ENCODE measurements at regions not wholly inside any gene's neighbourhood (a gene's known extent, or its start where the extent isn't known, plus 50 kb on each side); places are given as distances from the start of the nearest gene placed in this dataset.

DNA sequence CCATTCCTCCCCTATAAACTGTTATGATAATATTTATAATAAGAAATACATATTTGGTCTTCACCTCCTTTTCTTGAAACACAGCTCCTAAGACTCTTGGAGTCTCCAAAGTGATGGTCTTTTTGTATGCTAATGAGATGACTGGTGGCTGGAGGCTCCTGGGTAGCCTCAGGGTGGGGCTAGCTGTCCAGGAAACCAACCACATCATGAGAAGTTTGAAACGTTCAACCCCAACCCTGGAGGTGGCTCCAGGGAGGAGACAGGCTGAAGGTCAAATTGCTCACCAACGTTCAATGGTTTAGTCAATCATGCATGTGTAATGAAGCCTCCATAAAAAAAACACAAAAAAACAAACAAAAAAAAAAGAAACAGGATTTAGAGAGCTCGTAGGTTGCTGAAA is 298.7 kb upstream of the MGAT5 start:
- ChIA-PET POLR2A (ENCODE audit: low non-redundant PET) (no interaction called here), CTCF (interaction anchor here (0.7 kb wide), 1 partner anchor 1319 kb away, joined by 3 read pairs; no protein-coding TSS in a partner anchor)
- intact Hi-C loops (cut with micrococcal nuclease; ENCODE audit: unreplicated experiment) = no loop called here
- Histone ChIP-seq H3K4me3 (ENCODE audit: low read depth, low read length, poor library complexity, severe bottlenecking) (no peak overlapping the region), H3K36me3 (ENCODE audit: insufficient read depth, low read length, poor library complexity, severe bottlenecking) (no peaks in the 10 kb centered on the region), H3K27me3 (replicated peaks; ENCODE audit: insufficient read depth, low read depth, low read length, poor library complexity) (peaks cover 28% of the 10 kb centered on the region), H3K27ac (ENCODE audit: low read depth, low read length, poor library complexity, severe bottlenecking) (no peak overlapping the region), H3K4me1 (ENCODE audit: insufficient read depth, low read length, poor library complexity, severe bottlenecking) (no peaks in the 10 kb centered on the region), H3K9me3 (ENCODE audit: low read depth, low read length, poor library complexity, severe bottlenecking) (no peaks in the 10 kb centered on the region)
- no peak for TF ChIP-seq EZH2 (IDR thresholded peaks at IDR 0.05; ENCODE audit: borderline replicate concordance, low read depth, low read length, poor library complexity, severe bottlenecking)
- TF ChIP-seq, protein P1, sequence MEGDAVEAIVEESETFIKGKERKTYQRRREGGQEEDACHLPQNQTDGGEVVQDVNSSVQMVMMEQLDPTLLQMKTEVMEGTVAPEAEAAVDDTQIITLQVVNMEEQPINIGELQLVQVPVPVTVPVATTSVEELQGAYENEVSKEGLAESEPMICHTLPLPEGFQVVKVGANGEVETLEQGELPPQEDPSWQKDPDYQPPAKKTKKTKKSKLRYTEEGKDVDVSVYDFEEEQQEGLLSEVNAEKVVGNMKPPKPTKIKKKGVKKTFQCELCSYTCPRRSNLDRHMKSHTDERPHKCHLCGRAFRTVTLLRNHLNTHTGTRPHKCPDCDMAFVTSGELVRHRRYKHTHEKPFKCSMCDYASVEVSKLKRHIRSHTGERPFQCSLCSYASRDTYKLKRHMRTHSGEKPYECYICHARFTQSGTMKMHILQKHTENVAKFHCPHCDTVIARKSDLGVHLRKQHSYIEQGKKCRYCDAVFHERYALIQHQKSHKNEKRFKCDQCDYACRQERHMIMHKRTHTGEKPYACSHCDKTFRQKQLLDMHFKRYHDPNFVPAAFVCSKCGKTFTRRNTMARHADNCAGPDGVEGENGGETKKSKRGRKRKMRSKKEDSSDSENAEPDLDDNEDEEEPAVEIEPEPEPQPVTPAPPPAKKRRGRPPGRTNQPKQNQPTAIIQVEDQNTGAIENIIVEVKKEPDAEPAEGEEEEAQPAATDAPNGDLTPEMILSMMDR (conservative IDR thresholded peaks at IDR 0.05; ENCODE audit: low read depth, low read length) = no peak
- BruUV-seq (replicated peaks) = no TSS peak
- no peak for DNase-seq (ENCODE audit: low spot score)

DNA sequence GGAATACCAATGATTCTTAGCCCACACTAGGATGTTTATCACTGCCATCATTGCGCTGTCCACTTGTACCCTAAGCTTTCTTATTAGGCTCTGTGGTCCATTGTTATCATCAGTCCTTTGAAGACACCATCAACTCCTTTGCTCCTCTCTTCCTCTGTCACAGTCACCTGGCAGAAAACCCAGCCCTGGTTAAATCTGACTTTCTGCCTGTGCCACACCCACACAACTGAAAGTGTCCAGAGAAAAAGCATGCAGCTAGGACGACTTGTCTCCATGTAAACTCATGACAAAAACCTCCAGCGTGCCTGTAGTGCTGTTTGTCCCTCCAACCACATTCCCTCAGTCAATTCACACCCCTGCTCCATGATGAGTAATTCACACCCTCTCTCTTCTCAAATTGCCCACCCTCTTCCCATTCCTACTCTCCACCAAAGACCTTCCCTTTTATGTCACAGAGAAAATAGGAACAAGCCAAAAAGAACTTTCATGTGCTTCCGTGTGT is 297.4 kb upstream of the MGAT5 start:
- TF ChIP-seq, protein P1 (conservative IDR thresholded peaks at IDR 0.05; ENCODE audit: low read depth, low read length) = no peak
- no peak for TF ChIP-seq EZH2 (IDR thresholded peaks at IDR 0.05; ENCODE audit: borderline replicate concordance, low read depth, low read length, poor library complexity, severe bottlenecking)

DNA sequence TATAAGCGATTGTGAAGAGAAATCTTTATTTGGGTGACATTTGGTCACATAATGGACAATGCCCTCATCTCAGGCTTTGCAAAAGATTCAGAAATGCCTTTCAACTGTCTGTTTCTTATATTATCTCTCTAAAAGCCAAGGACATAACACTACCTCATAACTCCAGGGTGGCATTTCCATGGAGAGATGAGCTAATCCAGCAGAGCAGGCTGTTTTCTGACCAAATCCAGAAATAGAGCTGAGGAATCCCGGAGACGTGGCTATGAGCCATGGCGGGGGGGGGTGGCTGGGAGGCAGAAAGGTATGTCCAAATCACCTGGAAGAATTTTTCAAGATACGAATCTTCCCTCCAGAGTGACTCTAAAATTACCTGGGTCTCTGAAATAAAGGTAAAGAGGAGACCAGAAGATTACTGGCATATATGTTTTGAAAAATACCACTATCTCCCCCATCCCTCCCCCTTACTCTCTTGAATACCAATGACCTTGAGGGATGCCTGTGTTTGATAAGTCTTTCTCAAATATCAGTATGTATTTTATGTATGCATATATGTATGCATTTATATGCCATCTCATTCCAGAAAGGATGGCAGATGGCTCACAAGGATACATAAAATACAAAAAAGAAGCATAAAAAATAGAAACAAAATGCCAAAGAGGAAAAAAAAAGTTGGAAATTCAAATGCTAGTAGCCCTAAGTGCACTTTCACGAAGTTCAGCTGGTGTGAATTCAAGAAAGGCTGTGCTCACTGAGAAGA is 296.0 kb upstream of the MGAT5 start:
- POLR2A ChIA-PET (ENCODE audit: low non-redundant PET) = no interaction called here
- H3K9me3 ChIP-seq (ENCODE audit: low read depth, low read length, poor library complexity, severe bottlenecking) = no peaks in the 10 kb centered on the region
- TF ChIP-seq, protein P1 (conservative IDR thresholded peaks at IDR 0.05; ENCODE audit: low read depth, low read length) = no peak
- no peak for TF ChIP-seq EZH2 (IDR thresholded peaks at IDR 0.05; ENCODE audit: borderline replicate concordance, low read depth, low read length, poor library complexity, severe bottlenecking)
- CTCF ChIA-PET = no interaction called here
- BruUV-seq (replicated peaks) = no TSS peak
- H3K27ac ChIP-seq (ENCODE audit: low read depth, low read length, poor library complexity, severe bottlenecking) = no peak overlapping the region
- no peaks in the 10 kb centered on the region for H3K4me1 ChIP-seq (ENCODE audit: insufficient read depth, low read length, poor library complexity, severe bottlenecking)
- DNase-seq (ENCODE audit: low spot score) = no peak
- peaks cover 47% of the 10 kb centered on the region for H3K27me3 ChIP-seq (replicated peaks; ENCODE audit: insufficient read depth, low read depth, low read length, poor library complexity)
- intact Hi-C loops (cut with micrococcal nuclease; ENCODE audit: unreplicated experiment) = no loop called here
- no peak overlapping the region for H3K4me3 ChIP-seq (ENCODE audit: low read depth, low read length, poor library complexity, severe bottlenecking)
- H3K36me3 ChIP-seq (ENCODE audit: insufficient read depth, low read length, poor library complexity, severe bottlenecking) = no peaks in the 10 kb centered on the region

More for the DNA sequence above, 297.4 kb upstream of the MGAT5 start:
- Histone ChIP-seq H3K27ac (ENCODE audit: low read depth, low read length, poor library complexity, severe bottlenecking) (no peak overlapping the region), H3K4me1 (ENCODE audit: insufficient read depth, low read length, poor library complexity, severe bottlenecking) (no peaks in the 10 kb centered on the region), H3K36me3 (ENCODE audit: insufficient read depth, low read length, poor library complexity, severe bottlenecking) (no peaks in the 10 kb centered on the region), H3K27me3 (replicated peaks; ENCODE audit: insufficient read depth, low read depth, low read length, poor library complexity) (peaks cover 35% of the 10 kb centered on the region), H3K4me3 (ENCODE audit: low read depth, low read length, poor library complexity, severe bottlenecking) (no peak overlapping the region), H3K9me3 (ENCODE audit: low read depth, low read length, poor library complexity, severe bottlenecking) (no peaks in the 10 kb centered on the region)
- ChIA-PET POLR2A (ENCODE audit: low non-redundant PET) (no interaction called here), CTCF (no interaction called here)
- no TSS peak for BruUV-seq (replicated peaks)
- intact Hi-C loops (cut with micrococcal nuclease; ENCODE audit: unreplicated experiment) = no loop called here
- DNase-seq (ENCODE audit: low spot score) = no peak

Data from A673 (cell line).